ENCODE measurements at regions not wholly inside any gene's neighbourhood (a gene's known extent, or its start where the extent isn't known, plus 50 kb on each side); places are given as distances from the start of the nearest gene placed in this dataset.

DNA sequence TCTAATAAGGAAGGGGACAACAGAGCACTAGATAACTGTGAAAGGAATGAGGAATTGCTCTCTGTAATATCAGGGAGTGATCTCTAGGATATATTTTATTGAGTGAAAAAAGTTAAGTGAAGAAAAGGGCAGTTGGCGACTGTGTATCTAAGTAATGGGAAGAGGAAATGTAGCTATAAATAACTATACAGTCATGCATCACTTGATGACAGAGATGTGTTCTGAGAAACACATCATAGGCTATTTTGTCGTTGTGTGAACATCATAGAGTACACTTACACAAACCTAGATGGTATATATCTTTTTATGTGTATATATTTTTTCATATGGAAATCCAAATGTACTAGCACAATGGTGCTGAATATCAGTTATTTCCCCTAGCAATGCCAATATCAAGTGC is 329.3 kb downstream of the TXNL1 start:
- no peak for DNase-seq (ENCODE audit: low spot score)
- 70% methylated on average over 2 of the region's 2 CpGs for WGBS
- intact Hi-C loops (cut with DNase I): no loop called here
- Histone ChIP-seq H3K9me3 (no peaks in the 10 kb centered on the region), H3K4me3 (no peak overlapping the region), H3K27ac (no peak overlapping the region), H3K36me3 (no peaks in the 10 kb centered on the region), H3K4me1 (replicated peaks) (no peaks in the 10 kb centered on the region), H3K27me3 (replicated peaks; ENCODE audit: insufficient read depth) (no peaks in the 10 kb centered on the region)
- TF ChIP-seq, protein P1, sequence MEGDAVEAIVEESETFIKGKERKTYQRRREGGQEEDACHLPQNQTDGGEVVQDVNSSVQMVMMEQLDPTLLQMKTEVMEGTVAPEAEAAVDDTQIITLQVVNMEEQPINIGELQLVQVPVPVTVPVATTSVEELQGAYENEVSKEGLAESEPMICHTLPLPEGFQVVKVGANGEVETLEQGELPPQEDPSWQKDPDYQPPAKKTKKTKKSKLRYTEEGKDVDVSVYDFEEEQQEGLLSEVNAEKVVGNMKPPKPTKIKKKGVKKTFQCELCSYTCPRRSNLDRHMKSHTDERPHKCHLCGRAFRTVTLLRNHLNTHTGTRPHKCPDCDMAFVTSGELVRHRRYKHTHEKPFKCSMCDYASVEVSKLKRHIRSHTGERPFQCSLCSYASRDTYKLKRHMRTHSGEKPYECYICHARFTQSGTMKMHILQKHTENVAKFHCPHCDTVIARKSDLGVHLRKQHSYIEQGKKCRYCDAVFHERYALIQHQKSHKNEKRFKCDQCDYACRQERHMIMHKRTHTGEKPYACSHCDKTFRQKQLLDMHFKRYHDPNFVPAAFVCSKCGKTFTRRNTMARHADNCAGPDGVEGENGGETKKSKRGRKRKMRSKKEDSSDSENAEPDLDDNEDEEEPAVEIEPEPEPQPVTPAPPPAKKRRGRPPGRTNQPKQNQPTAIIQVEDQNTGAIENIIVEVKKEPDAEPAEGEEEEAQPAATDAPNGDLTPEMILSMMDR (IDR thresholded peaks at IDR 0.05): no peak
- TF ChIP-seq POLR2AphosphoS5 (IDR thresholded peaks at IDR 0.05) (no peak), POLR2A (IDR thresholded peaks at IDR 0.05) (no peak)

DNA sequence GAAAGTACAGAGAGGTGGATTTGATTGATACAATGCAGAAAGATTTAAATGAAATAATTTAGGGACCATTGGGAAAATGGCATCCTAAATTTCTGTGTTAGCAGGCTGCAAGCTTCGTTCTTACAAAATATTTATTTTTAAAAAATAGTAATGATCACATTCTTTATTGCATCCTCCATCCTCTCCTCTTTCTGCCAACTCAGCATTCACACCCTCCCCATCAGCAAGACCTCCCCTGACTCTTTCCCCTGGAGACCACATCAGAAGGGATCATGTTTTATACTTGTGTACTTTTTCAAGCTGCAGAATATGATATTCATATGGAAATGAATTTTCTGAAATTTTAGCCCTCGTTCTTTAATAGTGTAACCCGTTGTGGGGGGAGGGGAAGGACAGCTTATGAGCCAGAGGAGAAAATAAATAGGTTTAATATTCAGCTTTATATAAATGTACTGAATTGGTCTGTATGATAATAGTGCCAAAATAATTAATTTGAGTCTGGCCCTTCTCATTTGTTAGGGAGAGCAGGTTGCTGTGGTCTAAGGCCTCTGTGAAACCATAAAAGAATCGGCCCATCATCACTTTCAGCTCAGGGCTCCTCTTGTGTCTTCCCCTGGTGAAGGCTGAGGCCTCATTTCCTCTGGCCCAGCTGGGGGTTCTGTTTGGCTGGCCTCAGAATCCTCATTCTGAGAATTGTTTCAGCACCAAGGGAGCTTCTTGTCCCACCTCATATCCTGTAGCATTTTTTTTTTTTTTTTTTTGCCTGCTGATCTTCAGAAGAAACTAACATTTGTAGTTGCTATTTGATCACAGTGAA is 330.8 kb downstream of the TXNL1 start:
- no peaks in the 10 kb centered on the region for H3K4me1 ChIP-seq (replicated peaks)
- H3K9me3 ChIP-seq: no peaks in the 10 kb centered on the region
- no peak overlapping the region for H3K27ac ChIP-seq
- no peaks in the 10 kb centered on the region for H3K36me3 ChIP-seq
- H3K4me3 ChIP-seq: no peak overlapping the region
- TF ChIP-seq, protein P1 (IDR thresholded peaks at IDR 0.05): no peak
- TF ChIP-seq POLR2AphosphoS5 (IDR thresholded peaks at IDR 0.05) (no peak), POLR2A (IDR thresholded peaks at IDR 0.05) (no peak)
- no peaks in the 10 kb centered on the region for H3K27me3 ChIP-seq (replicated peaks; ENCODE audit: insufficient read depth)
- intact Hi-C loops (cut with DNase I): no loop called here
- WGBS: 67% methylated on average over 4 of the region's 4 CpGs
- DNase-seq (ENCODE audit: low spot score): no peak

DNA sequence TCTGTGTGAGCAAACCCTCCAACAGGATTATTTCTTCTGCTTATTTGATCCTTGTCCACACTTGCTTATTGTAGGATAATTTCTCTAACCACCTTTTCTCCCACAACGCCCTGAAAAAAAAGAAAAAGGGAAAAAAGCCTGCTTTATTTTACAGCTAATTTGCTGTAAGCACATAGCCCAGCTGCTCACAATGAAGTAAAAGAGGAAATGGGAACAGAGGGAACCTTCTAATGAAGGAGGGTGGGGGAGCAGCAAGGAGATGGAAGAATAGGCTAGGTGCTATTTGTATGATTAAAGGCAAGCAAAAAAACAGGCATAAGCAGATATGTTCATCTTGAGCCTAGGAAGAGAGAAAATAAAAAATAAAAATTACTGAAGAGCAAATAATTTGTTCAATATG is 331.6 kb downstream of the TXNL1 start:
- no peak for TF ChIP-seq POLR2A (IDR thresholded peaks at IDR 0.05)
- no peak for TF ChIP-seq POLR2AphosphoS5 (IDR thresholded peaks at IDR 0.05)
- TF ChIP-seq, protein P1 (IDR thresholded peaks at IDR 0.05): no peak
- no peak for DNase-seq (ENCODE audit: low spot score)
- intact Hi-C loops (cut with DNase I): no loop called here
- Histone ChIP-seq H3K27me3 (replicated peaks; ENCODE audit: insufficient read depth) (no peaks in the 10 kb centered on the region), H3K4me3 (no peak overlapping the region), H3K36me3 (no peaks in the 10 kb centered on the region), H3K9me3 (no peaks in the 10 kb centered on the region), H3K27ac (no peak overlapping the region), H3K4me1 (replicated peaks) (no peaks in the 10 kb centered on the region)
- 33% methylated on average over 1 of the region's 1 CpG for WGBS

DNA sequence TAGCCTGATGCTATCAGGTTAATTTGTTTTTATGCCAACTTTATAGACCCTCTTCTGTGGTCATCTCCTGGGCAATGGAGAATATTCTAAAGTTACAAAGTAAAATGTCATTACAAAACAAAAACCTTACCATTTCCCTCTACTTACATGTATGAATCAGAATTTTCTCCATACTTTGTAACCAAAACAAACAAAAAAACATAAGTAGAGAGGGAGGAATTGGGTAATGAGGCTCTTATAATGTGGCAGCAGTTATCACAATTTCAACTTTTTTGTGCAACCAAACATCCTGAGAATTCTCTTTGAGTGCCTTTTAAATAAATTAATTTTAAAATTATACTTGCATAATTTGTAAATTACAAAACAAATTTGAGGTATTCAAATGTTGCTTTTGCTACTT is 332.8 kb downstream of the TXNL1 start:
- no peaks in the 10 kb centered on the region for H3K4me1 ChIP-seq (replicated peaks)
- H3K4me3 ChIP-seq: no peak overlapping the region
- no peaks in the 10 kb centered on the region for H3K36me3 ChIP-seq
- no peaks in the 10 kb centered on the region for H3K27me3 ChIP-seq (replicated peaks; ENCODE audit: insufficient read depth)
- intact Hi-C loops (cut with DNase I): no loop called here
- no peak for DNase-seq (ENCODE audit: low spot score)
- TF ChIP-seq POLR2A (IDR thresholded peaks at IDR 0.05): no peak
- TF ChIP-seq, protein P1 (IDR thresholded peaks at IDR 0.05): no peak
- no peak for TF ChIP-seq POLR2AphosphoS5 (IDR thresholded peaks at IDR 0.05)
- no peak overlapping the region for H3K27ac ChIP-seq
- no peaks in the 10 kb centered on the region for H3K9me3 ChIP-seq

DNA sequence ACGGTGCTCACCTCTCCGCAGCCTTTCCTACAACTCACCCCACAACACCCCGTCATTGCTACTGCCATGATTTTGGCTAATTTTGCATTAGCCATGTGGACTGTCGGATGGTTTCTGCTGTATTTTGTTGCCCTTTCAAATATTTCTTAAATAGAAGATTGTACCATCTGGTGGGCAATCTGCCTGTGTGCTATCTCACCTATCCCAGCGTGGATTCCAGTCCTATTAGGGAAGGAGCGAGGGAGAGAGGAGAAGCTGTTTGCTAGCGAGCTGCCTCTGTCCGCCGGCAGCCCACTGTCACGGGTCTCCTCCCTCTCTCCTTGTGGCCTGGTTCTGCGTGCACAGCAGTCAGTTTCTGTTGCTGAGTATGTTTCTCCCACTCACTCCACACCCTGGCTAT is 336.2 kb downstream of the TXNL1 start:
- Histone ChIP-seq H3K36me3 (no peaks in the 10 kb centered on the region), H3K9me3 (no peaks in the 10 kb centered on the region), H3K4me1 (replicated peaks) (no peaks in the 10 kb centered on the region), H3K4me3 (no peak overlapping the region), H3K27ac (no peak overlapping the region), H3K27me3 (replicated peaks; ENCODE audit: insufficient read depth) (no peaks in the 10 kb centered on the region)
- no peak for DNase-seq (ENCODE audit: low spot score)
- WGBS: 94% methylated on average over 11 of the region's 11 CpGs
- TF ChIP-seq, protein P1 (IDR thresholded peaks at IDR 0.05): no peak
- TF ChIP-seq POLR2A (IDR thresholded peaks at IDR 0.05) (no peak), POLR2AphosphoS5 (IDR thresholded peaks at IDR 0.05) (no peak)
- intact Hi-C loops (cut with DNase I): no loop called here

Measured in prostate gland (tissue), 2 donors.